ENCODE measurements at regions not wholly inside any gene's neighbourhood (a gene's known extent, or its start where the extent isn't known, plus 50 kb on each side); places are given as distances from the start of the nearest gene placed in this dataset.

GRCh38 chr4:53832549-53832948 lies 231.9 kb downstream of the CHIC2 start:
- Histone ChIP-seq H3K36me3 (no peaks in the 10 kb centered on the region), H3K9me3 (no peaks in the 10 kb centered on the region), H3K27ac (no peak overlapping the region), H3K27me3 (ENCODE audit: low read depth) (no peaks in the 10 kb centered on the region), H3K4me1 (no peaks in the 10 kb centered on the region), H3K4me3 (no peak overlapping the region)
- TF ChIP-seq CTCF (IDR thresholded peaks at IDR 0.05), result no peak
- ATAC-seq (no peak), DNase-seq (no peak)
- intact Hi-C loops (cut with DNase I), result no loop called here

GRCh38 chr4:53830511-53830910 lies 233.9 kb downstream of the CHIC2 start:
- H3K9me3 ChIP-seq, result no peaks in the 10 kb centered on the region
- no peak overlapping the region for H3K4me3 ChIP-seq
- intact Hi-C loops (cut with DNase I), result no loop called here
- no peaks in the 10 kb centered on the region for H3K36me3 ChIP-seq
- no peak for ATAC-seq
- no peak for TF ChIP-seq CTCF (IDR thresholded peaks at IDR 0.05)
- H3K4me1 ChIP-seq, result no peaks in the 10 kb centered on the region
- H3K27me3 ChIP-seq (ENCODE audit: low read depth), result no peaks in the 10 kb centered on the region
- no peak for DNase-seq
- H3K27ac ChIP-seq, result no peak overlapping the region

- Histone ChIP-seq H3K4me1 (no peaks in the 10 kb centered on the region), H3K4me3 (no peak overlapping the region), H3K27ac (no peak overlapping the region), H3K9me3 (no peaks in the 10 kb centered on the region), H3K36me3 (no peaks in the 10 kb centered on the region), H3K27me3 (ENCODE audit: low read depth) (no peaks in the 10 kb centered on the region)
- no peak for TF ChIP-seq CTCF (IDR thresholded peaks at IDR 0.05)
- intact Hi-C loops (cut with DNase I), result no loop called here
- DNase-seq, result no peak
- ATAC-seq, result no peak
Observed at GRCh38 chr4:53821179-53821851, 230.0 kb upstream of the LNX1 start.

GRCh38 chr4:53818104-53818503 lies 226.8 kb upstream of the LNX1 start:
- ATAC-seq (no peak), DNase-seq (no peak)
- Histone ChIP-seq H3K9me3 (no peaks in the 10 kb centered on the region), H3K36me3 (no peaks in the 10 kb centered on the region), H3K27me3 (ENCODE audit: low read depth) (no peaks in the 10 kb centered on the region), H3K27ac (no peak overlapping the region), H3K4me3 (no peak overlapping the region), H3K4me1 (no peaks in the 10 kb centered on the region)
- no peak for TF ChIP-seq CTCF (IDR thresholded peaks at IDR 0.05)
- intact Hi-C loops (cut with DNase I), result no loop called here

- no peaks in the 10 kb centered on the region for H3K9me3 ChIP-seq
- TF ChIP-seq CTCF (IDR thresholded peaks at IDR 0.05), result no peak
- intact Hi-C loops (cut with DNase I), result no loop called here
- H3K27me3 ChIP-seq (ENCODE audit: low read depth), result no peaks in the 10 kb centered on the region
- H3K27ac ChIP-seq, result peak overlapping the region; percentile 33
- ATAC-seq (peak; percentile 54 to 78), DNase-seq (no peak)
- H3K36me3 ChIP-seq, result no peaks in the 10 kb centered on the region
- H3K4me3 ChIP-seq, result no peak overlapping the region
- H3K4me1 ChIP-seq, result no peaks in the 10 kb centered on the region
Observed at GRCh38 chr4:53816561-53816960, 225.3 kb upstream of the LNX1 start.
